ENCODE measurements at regions not wholly inside any gene's neighbourhood (a gene's known extent, or its start where the extent isn't known, plus 50 kb on each side); places are given as distances from the start of the nearest gene placed in this dataset.
"Not testable (repeated sequence)": the region's sequence is repeated elsewhere in the genome, so short reads cannot be mapped to it uniquely, and the experiment has no call there.

DNA sequence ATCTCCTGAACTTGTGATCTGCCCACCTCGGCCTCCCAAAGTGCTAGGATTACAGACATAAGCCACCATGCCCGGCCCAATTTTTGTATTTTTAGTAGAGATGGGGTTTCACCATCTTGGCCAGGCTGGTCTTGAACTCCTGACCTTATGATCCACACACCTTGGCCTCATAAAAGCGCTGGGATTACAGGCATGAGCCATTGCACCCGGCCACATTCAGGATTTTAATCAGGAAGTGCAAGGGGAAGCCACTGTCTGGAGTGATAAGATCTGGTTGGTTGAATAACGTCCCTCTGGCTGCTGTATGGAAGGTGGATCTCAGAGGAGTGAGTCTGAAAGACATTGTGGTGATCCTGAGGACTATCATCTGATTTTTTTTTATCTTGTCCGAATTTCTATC, 196.3 kb upstream of the ARL4C start:
- H3K4me1 ChIP-seq (ENCODE audit: control insufficient read depth, insufficient read depth, low read length, poor library complexity, severe bottlenecking); H3K4me3 ChIP-seq (ENCODE audit: low read depth, low read length); ATAC-seq (ENCODE audit: low read depth in 2 of 2); H3K4me1 Mint-ChIP-seq; H3K27ac Mint-ChIP-seq; H3K27ac ChIP-seq (ENCODE audit: insufficient read depth, low read length, poor library complexity, severe bottlenecking); H3K27me3 Mint-ChIP-seq; DNase-seq; H3K4me3 Mint-ChIP-seq; H3K36me3 Mint-ChIP-seq; H3K36me3 ChIP-seq (ENCODE audit: control insufficient read depth, insufficient read depth, low read length); H3K27me3 ChIP-seq (ENCODE audit: control insufficient read depth, insufficient read depth, low read length): not testable (repeated sequence)
- peaks cover 4 to 22% (median 13%) of the 10 kb centered on the region in 7 donors for H3K9me3 Mint-ChIP-seq
- H3K9me3 ChIP-seq (ENCODE audit: control insufficient read depth in 2 of 2, low read length in 2 of 2), result peaks cover 0 to 10% of the 10 kb centered on the region in 2 experiments

- H3K36me3 Mint-ChIP-seq, result no peaks in the 10 kb centered on the region
- DNase-seq (no peak), ATAC-seq (ENCODE audit: low read depth in 2 of 2) (no peak)
- H3K27me3 ChIP-seq (ENCODE audit: control insufficient read depth, insufficient read depth, low read length), result no peaks in the 10 kb centered on the region
- no peaks in the 10 kb centered on the region for H3K27me3 Mint-ChIP-seq
- H3K27ac Mint-ChIP-seq, result no peak overlapping the region
- H3K4me3 Mint-ChIP-seq, result no peak overlapping the region
- peaks cover 3 to 14% (median 8%) of the 10 kb centered on the region in 7 donors for H3K9me3 Mint-ChIP-seq
- H3K4me1 Mint-ChIP-seq, result no peaks in the 10 kb centered on the region
- H3K36me3 ChIP-seq (ENCODE audit: control insufficient read depth, insufficient read depth, low read length), result no peaks in the 10 kb centered on the region
- peaks cover 0 to 5% of the 10 kb centered on the region in 2 experiments for H3K9me3 ChIP-seq (ENCODE audit: control insufficient read depth in 2 of 2, low read length in 2 of 2)
- no peak overlapping the region for H3K4me3 ChIP-seq (ENCODE audit: low read depth, low read length)
- H3K27ac ChIP-seq (ENCODE audit: insufficient read depth, low read length, poor library complexity, severe bottlenecking), result no peak overlapping the region
- H3K4me1 ChIP-seq (ENCODE audit: control insufficient read depth, insufficient read depth, low read length, poor library complexity, severe bottlenecking), result no peaks in the 10 kb centered on the region
Observed at GRCh38 chr2:234691968-234692955, 195.4 kb upstream of the ARL4C start.

DNA sequence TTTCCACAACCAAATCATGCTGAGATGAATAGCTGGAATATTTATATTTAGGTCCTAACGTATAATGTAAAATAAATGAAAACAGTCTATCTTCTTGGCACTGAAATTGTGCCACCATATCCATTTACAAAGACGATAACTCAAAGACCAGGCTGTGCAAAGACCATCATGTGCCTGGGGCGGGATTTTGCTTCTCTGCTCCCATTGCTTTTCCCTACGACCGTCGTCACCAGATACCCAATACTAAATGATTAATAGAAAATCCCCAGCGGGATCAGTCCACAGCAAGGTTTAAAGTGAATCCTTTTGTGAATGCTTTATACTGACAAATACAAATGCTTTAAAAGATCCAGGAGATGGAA, 194.3 kb upstream of the ARL4C start:
- no peaks in the 10 kb centered on the region for H3K4me1 ChIP-seq (ENCODE audit: control insufficient read depth, insufficient read depth, low read length, poor library complexity, severe bottlenecking)
- H3K9me3 Mint-ChIP-seq, result peaks cover 1 to 8% (median 3%) of the 10 kb centered on the region in 7 donors
- ATAC-seq (ENCODE audit: low read depth in 2 of 2), result no peak
- no peak for DNase-seq
- H3K36me3 Mint-ChIP-seq, result no peaks in the 10 kb centered on the region
- no peak overlapping the region for H3K27ac ChIP-seq (ENCODE audit: insufficient read depth, low read length, poor library complexity, severe bottlenecking)
- H3K27me3 Mint-ChIP-seq, result peaks cover 4% of the 10 kb centered on the region
- no peaks in the 10 kb centered on the region for H3K4me1 Mint-ChIP-seq
- no peaks in the 10 kb centered on the region for H3K9me3 ChIP-seq (ENCODE audit: control insufficient read depth in 2 of 2, low read length in 2 of 2)
- no peak overlapping the region for H3K4me3 ChIP-seq (ENCODE audit: low read depth, low read length)
- no peak overlapping the region for H3K4me3 Mint-ChIP-seq
- H3K36me3 ChIP-seq (ENCODE audit: control insufficient read depth, insufficient read depth, low read length), result no peaks in the 10 kb centered on the region
- no peak overlapping the region for H3K27ac Mint-ChIP-seq
- no peaks in the 10 kb centered on the region for H3K27me3 ChIP-seq (ENCODE audit: control insufficient read depth, insufficient read depth, low read length)

GRCh38 chr2:234690569-234691213, 193.8 kb upstream of the ARL4C start:
- no peak overlapping the region for H3K4me3 Mint-ChIP-seq

GRCh38 chr2:234689911-234690379, 193.1 kb upstream of the ARL4C start:
- H3K27me3 Mint-ChIP-seq, result peaks cover 4% of the 10 kb centered on the region
- Histone ChIP-seq H3K9me3 (ENCODE audit: control insufficient read depth in 2 of 2, low read length in 2 of 2) (no peaks in the 10 kb centered on the region), H3K4me3 (ENCODE audit: low read depth, low read length) (no peak overlapping the region), H3K4me1 (ENCODE audit: control insufficient read depth, insufficient read depth, low read length, poor library complexity, severe bottlenecking) (no peaks in the 10 kb centered on the region), H3K27me3 (ENCODE audit: control insufficient read depth, insufficient read depth, low read length) (no peaks in the 10 kb centered on the region), H3K36me3 (ENCODE audit: control insufficient read depth, insufficient read depth, low read length) (no peaks in the 10 kb centered on the region), H3K27ac (ENCODE audit: insufficient read depth, low read length, poor library complexity, severe bottlenecking) (no peak overlapping the region)
- peaks cover 0 to 3% (median 0%) of the 10 kb centered on the region in 7 donors for H3K9me3 Mint-ChIP-seq
- H3K27ac Mint-ChIP-seq, result no peak overlapping the region
- no peaks in the 10 kb centered on the region for H3K4me1 Mint-ChIP-seq
- ATAC-seq (ENCODE audit: low read depth in 2 of 2) (no peak), DNase-seq (no peak)
- no peak overlapping the region for H3K4me3 Mint-ChIP-seq
- H3K36me3 Mint-ChIP-seq, result no peaks in the 10 kb centered on the region

More at GRCh38 chr2:234690569-234691213, 193.8 kb upstream of the ARL4C start:
- DNase-seq, result no peak
- H3K4me1 Mint-ChIP-seq, result no peaks in the 10 kb centered on the region
- peaks cover 4% of the 10 kb centered on the region for H3K27me3 Mint-ChIP-seq
- no peak for ATAC-seq (ENCODE audit: low read depth in 2 of 2)
- H3K27ac Mint-ChIP-seq, result no peak overlapping the region
- H3K9me3 Mint-ChIP-seq, result peaks cover 0 to 3% (median 2%) of the 10 kb centered on the region in 7 donors
- H3K27me3 ChIP-seq (ENCODE audit: control insufficient read depth, insufficient read depth, low read length), result no peaks in the 10 kb centered on the region
- no peak overlapping the region for H3K27ac ChIP-seq (ENCODE audit: insufficient read depth, low read length, poor library complexity, severe bottlenecking)
- H3K4me1 ChIP-seq (ENCODE audit: control insufficient read depth, insufficient read depth, low read length, poor library complexity, severe bottlenecking), result no peaks in the 10 kb centered on the region
- no peaks in the 10 kb centered on the region for H3K36me3 ChIP-seq (ENCODE audit: control insufficient read depth, insufficient read depth, low read length)
- no peaks in the 10 kb centered on the region for H3K36me3 Mint-ChIP-seq
- H3K4me3 ChIP-seq (ENCODE audit: low read depth, low read length), result no peak overlapping the region
- no peaks in the 10 kb centered on the region for H3K9me3 ChIP-seq (ENCODE audit: control insufficient read depth in 2 of 2, low read length in 2 of 2)

- Mint-ChIP-seq H3K4me3 (no peak overlapping the region), H3K4me1 (no peaks in the 10 kb centered on the region), H3K36me3 (no peaks in the 10 kb centered on the region), H3K9me3 (peaks cover 0 to 3% (median 0%) of the 10 kb centered on the region in 7 donors), H3K27ac (no peak overlapping the region), H3K27me3 (peaks cover 4% of the 10 kb centered on the region)
- H3K27ac ChIP-seq (ENCODE audit: insufficient read depth, low read length, poor library complexity, severe bottlenecking), result no peak overlapping the region
- no peaks in the 10 kb centered on the region for H3K36me3 ChIP-seq (ENCODE audit: control insufficient read depth, insufficient read depth, low read length)
- H3K9me3 ChIP-seq (ENCODE audit: control insufficient read depth in 2 of 2, low read length in 2 of 2), result no peaks in the 10 kb centered on the region
- DNase-seq (no peak), ATAC-seq (ENCODE audit: low read depth in 2 of 2) (no peak)
- no peaks in the 10 kb centered on the region for H3K4me1 ChIP-seq (ENCODE audit: control insufficient read depth, insufficient read depth, low read length, poor library complexity, severe bottlenecking)
- H3K4me3 ChIP-seq (ENCODE audit: low read depth, low read length), result no peak overlapping the region
- H3K27me3 ChIP-seq (ENCODE audit: control insufficient read depth, insufficient read depth, low read length), result no peaks in the 10 kb centered on the region
Observed at GRCh38 chr2:234687718-234688475, 191.0 kb upstream of the ARL4C start.

GRCh38 chr2:234686088-234686890, 189.4 kb upstream of the ARL4C start:
- no peak overlapping the region for H3K27ac Mint-ChIP-seq

More at GRCh38 chr2:234686088-234686890, 189.4 kb upstream of the ARL4C start:
- Mint-ChIP-seq H3K9me3 (peaks cover 0 to 2% (median 0%) of the 10 kb centered on the region in 7 donors), H3K36me3 (no peaks in the 10 kb centered on the region), H3K4me1 (no peaks in the 10 kb centered on the region), H3K4me3 (no peak overlapping the region), H3K27me3 (peaks cover 4% of the 10 kb centered on the region)
- Histone ChIP-seq H3K36me3 (ENCODE audit: control insufficient read depth, insufficient read depth, low read length) (no peaks in the 10 kb centered on the region), H3K4me3 (ENCODE audit: low read depth, low read length) (no peak overlapping the region), H3K27ac (ENCODE audit: insufficient read depth, low read length, poor library complexity, severe bottlenecking) (no peak overlapping the region), H3K27me3 (ENCODE audit: control insufficient read depth, insufficient read depth, low read length) (no peaks in the 10 kb centered on the region), H3K9me3 (ENCODE audit: control insufficient read depth in 2 of 2, low read length in 2 of 2) (no peaks in the 10 kb centered on the region), H3K4me1 (ENCODE audit: control insufficient read depth, insufficient read depth, low read length, poor library complexity, severe bottlenecking) (no peaks in the 10 kb centered on the region)
- no peak for ATAC-seq (ENCODE audit: low read depth in 2 of 2)
- DNase-seq, result no peak

All from CD4-positive, CD25-positive, alpha-beta regulatory T cell (primary cell).